Transverse colon (tissue), 4 donors: ENCODE measurements at regions not wholly inside any gene's neighbourhood (a gene's known extent, or its start where the extent isn't known, plus 50 kb on each side); places are given as distances from the start of the nearest gene placed in this dataset.
"Not testable (repeated sequence)": the region's sequence is repeated elsewhere in the genome, so short reads cannot be mapped to it uniquely, and the experiment has no call there.

Source experiments
- DNase-seq: peaks from one replicate; pipeline ENCODE4 v3.0.0-alpha.2; 2019
- H3K27ac ChIP-seq, 4 donors: fragments of 200-600 bp; sonication (generic); 2 replicates each; pipeline ENCODE4 v1.5.1; 2016 to 2018; ENCODE audit warnings: inconsistent platforms in 4 of 4
- H3K27me3 ChIP-seq: fragments of 200-600 bp; sonication (generic); 2 replicates; pipeline ENCODE4 v1.5.1; 2017; ENCODE audit warnings: inconsistent platforms
- H3K36me3 ChIP-seq, 4 donors: fragments of 200-600 bp; sonication (generic); 2 replicates each; pipeline ENCODE4 v1.5.1; 2017 to 2019; ENCODE audit warnings: inconsistent platforms in 4 of 4
- H3K4me1 ChIP-seq, 4 donors: fragments of 200-600 bp; sonication (generic); 2 replicates each; pipeline ENCODE4 v1.5.1; 2017 to 2020; ENCODE audit warnings: inconsistent platforms in 4 of 4
- H3K4me3 ChIP-seq, 4 donors: fragments of 200-600 bp; sonication (generic); 1 replicate in 1 of 4; 2 replicates in 3 of 4; pipeline versions ENCODE4 v1.5.1 to v1.6.1; 2017 to 2019; ENCODE audit warnings: inconsistent platforms in 4 of 4
- H3K9me3 ChIP-seq, 2 donors: fragments of 200-600 bp; sonication (generic); 2 replicates each; pipeline ENCODE4 v1.5.1; 2017 to 2019; ENCODE audit warnings: inconsistent platforms in 2 of 2
- EP300 ChIP-seq: sonication (generic); formaldehyde crosslinking; IDR thresholded peaks from one replicate; pipeline ENCODE4 v1.6.1; 2017; ENCODE audit warnings: antibody characterized with exemption, low read depth
- POLR2A ChIP-seq: fragments of 450-650 bp; IDR thresholded peaks from one replicate; pipeline ENCODE4 v1.6.1; 2016; ENCODE audit warnings: antibody characterized with exemption, mild to moderate bottlenecking, moderate library complexity
- POLR2AphosphoS5 ChIP-seq, 3 donors: sonication (generic); formaldehyde crosslinking; IDR thresholded peaks; one replicate each; pipeline ENCODE4 v1.6.1; 2016; ENCODE audit warnings: antibody characterized with exemption in 3 of 3
- WGBS, 2 donors: methylation state at CpG; one replicate each; pipeline ENCODE4 v1.1.5; 2018; ENCODE audit warnings: low coverage in 1 of 2; 5-methylcytosine and 5-hydroxymethylcytosine counted together
- in situ Hi-C, 4 donors: fragments of 200-750 bp; cut with MboI; loops; one replicate each; pipeline versions ENCODE4 v1.15.0 to v1.15.1; 2017; ENCODE audit warnings: low sequenced_read_pairs in 3 of 4, low pct_ligation_motif_present in 1 of 4, low pct_unique_long_range_greater_than_20kb in 1 of 4
- intact Hi-C: fragments of 100-400 bp; cut with DNase I; formaldehyde crosslinking; loops from one replicate; pipeline ENCODE4 v1.15.1; 2023; ENCODE audit warnings: low total_unique reads
- TF ChIP-seq, protein P1 (sequence below), 5 experiments: fragments of 200-600 bp in 3 of 5; fragments of 450-650 bp in 2 of 5; sonication (generic) in 3 of 5; IDR thresholded peaks; 1 replicate in 2 of 5; 2 replicates in 3 of 5; pipeline ENCODE4 v1.5.1; 2016 to 2017; ENCODE audit warnings: antibody characterized with exemption in 5 of 5, inconsistent platforms in 3 of 5, mild to moderate bottlenecking in 2 of 5, moderate library complexity in 1 of 5

DNA sequence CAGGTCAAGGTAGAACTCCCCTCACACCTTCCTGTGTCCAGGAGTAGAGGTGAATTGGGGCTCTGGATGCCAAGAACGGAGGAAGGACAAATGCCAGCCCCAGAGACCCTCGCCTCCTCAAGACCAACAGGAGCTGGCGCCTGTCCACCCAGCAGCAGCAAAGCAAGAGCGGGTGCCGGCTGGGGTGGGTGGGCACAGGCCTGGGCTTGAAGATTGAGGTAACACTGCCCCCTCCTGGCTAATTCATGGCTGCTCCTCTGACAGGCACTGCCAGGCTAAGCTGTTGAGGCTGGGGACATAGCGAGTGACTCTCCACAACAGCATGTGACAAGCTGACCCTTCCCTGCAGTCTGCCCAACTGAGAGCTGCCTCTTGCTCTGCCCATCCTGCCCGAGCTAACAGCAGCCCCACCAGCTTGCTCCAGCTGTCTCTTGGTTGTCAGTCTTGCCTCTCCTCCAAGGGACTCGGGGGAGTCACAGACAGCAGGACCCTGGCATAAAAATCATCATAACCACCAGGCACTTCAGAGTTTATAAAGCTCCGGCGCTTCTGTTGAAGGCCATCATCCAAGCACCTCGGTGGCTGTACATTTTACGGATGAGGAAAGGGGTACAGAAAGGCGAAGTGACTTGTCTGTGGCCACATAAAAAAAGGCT, 202.3 kb downstream of the TBC1D2B start:
- intact Hi-C loops, in situ Hi-C loops: not testable (repeated sequence)
- 41% methylated on average over 13 of the region's 13 CpGs; no CpG with 5 or more reads in 1 of the 2 donors for WGBS, 2 donors

GRCh38 chr15:77874063-77874462, 203.4 kb downstream of the TBC1D2B start:
- Histone ChIP-seq H3K27ac (no peak overlapping the region), H3K9me3 (no peaks in the 10 kb centered on the region), H3K27me3 (no peaks in the 10 kb centered on the region), H3K36me3 (no peaks in the 10 kb centered on the region), H3K4me3 (no peak overlapping the region), H3K4me1 (peaks cover 0 to 14% (median 8%) of the 10 kb centered on the region in 4 donors)
- intact Hi-C loops, result no loop called here
- WGBS, 2 donors, result 70% methylated on average over 4 of the region's 4 CpGs; no CpG with 5 or more reads in 1 of the 2 donors
- TF ChIP-seq, protein P1, sequence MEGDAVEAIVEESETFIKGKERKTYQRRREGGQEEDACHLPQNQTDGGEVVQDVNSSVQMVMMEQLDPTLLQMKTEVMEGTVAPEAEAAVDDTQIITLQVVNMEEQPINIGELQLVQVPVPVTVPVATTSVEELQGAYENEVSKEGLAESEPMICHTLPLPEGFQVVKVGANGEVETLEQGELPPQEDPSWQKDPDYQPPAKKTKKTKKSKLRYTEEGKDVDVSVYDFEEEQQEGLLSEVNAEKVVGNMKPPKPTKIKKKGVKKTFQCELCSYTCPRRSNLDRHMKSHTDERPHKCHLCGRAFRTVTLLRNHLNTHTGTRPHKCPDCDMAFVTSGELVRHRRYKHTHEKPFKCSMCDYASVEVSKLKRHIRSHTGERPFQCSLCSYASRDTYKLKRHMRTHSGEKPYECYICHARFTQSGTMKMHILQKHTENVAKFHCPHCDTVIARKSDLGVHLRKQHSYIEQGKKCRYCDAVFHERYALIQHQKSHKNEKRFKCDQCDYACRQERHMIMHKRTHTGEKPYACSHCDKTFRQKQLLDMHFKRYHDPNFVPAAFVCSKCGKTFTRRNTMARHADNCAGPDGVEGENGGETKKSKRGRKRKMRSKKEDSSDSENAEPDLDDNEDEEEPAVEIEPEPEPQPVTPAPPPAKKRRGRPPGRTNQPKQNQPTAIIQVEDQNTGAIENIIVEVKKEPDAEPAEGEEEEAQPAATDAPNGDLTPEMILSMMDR (IDR thresholded peaks at IDR 0.05), result no peak
- TF ChIP-seq EP300 (no peak), POLR2AphosphoS5 (IDR thresholded peaks at IDR 0.05) (no peak), POLR2A (no peak)
- in situ Hi-C loops, result no loop called here
- DNase-seq, result no peak

More for the DNA sequence above, 202.3 kb downstream of the TBC1D2B start:
- H3K4me1 ChIP-seq, result peaks cover 0 to 14% (median 8%) of the 10 kb centered on the region in 4 donors
- not testable (repeated sequence) for H3K36me3 ChIP-seq, H3K27me3 ChIP-seq, H3K9me3 ChIP-seq, H3K4me3 ChIP-seq
- H3K27ac ChIP-seq, result peak overlapping the region in 2 of 4 donors; percentile 60 to 77
- TF ChIP-seq, protein P1 (IDR thresholded peaks at IDR 0.05), result peak; percentile 36 to 64 (median 61)
- DNase-seq, result peak; percentile 65

DNA sequence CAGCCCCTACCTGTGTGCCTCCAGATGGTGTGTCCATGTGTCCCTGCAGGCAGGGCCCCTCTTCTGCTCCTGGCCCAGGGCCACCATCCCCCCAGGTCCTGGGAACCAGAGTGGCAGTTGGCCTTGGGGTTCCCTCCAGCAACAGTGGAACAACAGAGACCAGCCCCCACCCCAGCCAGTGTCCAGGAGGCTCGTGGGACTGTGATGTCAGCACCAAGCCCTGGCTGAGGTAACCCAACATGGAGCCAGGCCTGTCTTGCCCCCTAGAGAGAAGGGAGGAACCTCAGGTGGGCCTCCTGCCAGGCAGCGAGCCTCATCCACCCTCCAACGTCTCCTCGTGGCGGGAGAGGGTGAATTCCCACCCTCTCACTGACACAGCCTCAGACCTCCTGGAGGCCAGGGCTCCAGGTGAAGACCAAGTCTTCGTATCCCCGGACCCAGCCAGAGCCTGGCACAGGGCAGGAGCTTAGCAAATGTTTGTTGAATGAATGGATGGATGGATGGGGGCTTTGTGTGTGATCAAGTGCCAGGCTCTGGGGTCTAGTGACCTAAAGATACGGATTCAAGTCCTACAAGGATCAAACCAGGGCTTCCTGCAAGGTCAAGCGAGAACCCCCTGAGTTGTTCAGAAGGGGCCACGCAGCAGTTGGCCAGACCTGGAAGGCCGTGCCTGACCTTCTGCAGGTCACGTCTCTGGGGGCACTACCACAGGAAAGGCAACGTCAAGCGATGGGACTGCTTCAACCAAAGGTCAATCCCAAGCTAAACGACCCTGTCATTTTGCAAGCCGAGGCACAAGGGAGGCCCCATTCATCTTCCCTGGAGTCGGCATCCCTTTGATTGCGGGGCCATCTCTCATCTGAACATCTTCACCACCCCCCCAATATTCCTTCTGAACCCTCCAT, 204.7 kb downstream of the TBC1D2B start:
- intact Hi-C loops, DNase-seq, H3K36me3 ChIP-seq, H3K9me3 ChIP-seq, H3K4me3 ChIP-seq, H3K27me3 ChIP-seq, H3K27ac ChIP-seq, in situ Hi-C loops: not testable (repeated sequence)
- peaks cover 0 to 14% (median 8%) of the 10 kb centered on the region in 4 donors for H3K4me1 ChIP-seq
- 76% methylated on average over 14 of the region's 18 CpGs; no CpG with 5 or more reads in 1 of the 2 donors for WGBS, 2 donors

- TF ChIP-seq EP300, result no peak
- TF ChIP-seq, protein P1 (IDR thresholded peaks at IDR 0.05), result no peak
- no peak for TF ChIP-seq POLR2A
- in situ Hi-C loops, result no loop called here
- Histone ChIP-seq H3K36me3 (no peaks in the 10 kb centered on the region), H3K4me1 (peaks cover 0 to 14% (median 8%) of the 10 kb centered on the region in 4 donors), H3K27ac (no peak overlapping the region), H3K27me3 (no peaks in the 10 kb centered on the region), H3K4me3 (no peak overlapping the region), H3K9me3 (no peaks in the 10 kb centered on the region)
- intact Hi-C loops, result no loop called here
- no peak for DNase-seq
- 73 to 93% methylated on average over 2 to 11 of the region's 11 CpGs for WGBS, 2 donors
Measured at GRCh38 chr15:77871852-77872371, 205.6 kb downstream of the TBC1D2B start.
